Tibial nerve (tissue), 3 donors: ENCODE measurements at regions not wholly inside any gene's neighbourhood (a gene's known extent, or its start where the extent isn't known, plus 50 kb on each side); places are given as distances from the start of the nearest gene placed in this dataset.

ENCODE experiments used
- POLR2A ChIP-seq, 2 donors: fragments of 450-650 bp; IDR thresholded peaks; one replicate each; pipeline ENCODE4 v1.6.1; 2017; ENCODE audit warnings: antibody characterized with exemption in 2 of 2, mild to moderate bottlenecking in 2 of 2, moderate library complexity in 2 of 2
- TF ChIP-seq, protein P1 (sequence below), 5 experiments: fragments of 200-600 bp in 3 of 5; fragments of 450-650 bp in 2 of 5; sonication (generic) in 3 of 5; IDR thresholded peaks; one replicate each; pipeline ENCODE4 v1.5.1; 2016 to 2019; ENCODE audit warnings: antibody characterized with exemption in 5 of 5, mild to moderate bottlenecking in 3 of 5, moderate library complexity in 2 of 5

DNA sequence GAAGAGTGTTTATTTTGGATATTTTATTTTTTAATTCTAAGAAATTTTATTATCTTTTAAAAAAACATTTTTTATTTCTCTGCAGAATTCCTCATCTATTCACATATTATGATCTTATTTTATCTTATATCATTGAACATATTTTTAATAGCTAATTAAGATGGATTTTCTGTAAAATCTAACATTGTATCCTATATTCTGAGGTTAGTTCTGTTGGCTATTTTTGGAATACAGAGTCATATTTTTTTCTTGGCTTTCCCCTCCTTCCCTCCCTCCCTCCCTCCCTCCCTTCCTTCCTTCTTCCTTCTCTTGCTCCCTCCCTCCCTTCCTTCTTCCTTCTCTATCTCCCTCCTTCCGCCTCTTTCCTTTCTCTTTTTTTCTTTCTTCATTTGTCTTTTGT is 2326.6 kb upstream of the RAG2 start:
- no peak for TF ChIP-seq POLR2A (IDR thresholded peaks at IDR 0.05)
- TF ChIP-seq, protein P1, sequence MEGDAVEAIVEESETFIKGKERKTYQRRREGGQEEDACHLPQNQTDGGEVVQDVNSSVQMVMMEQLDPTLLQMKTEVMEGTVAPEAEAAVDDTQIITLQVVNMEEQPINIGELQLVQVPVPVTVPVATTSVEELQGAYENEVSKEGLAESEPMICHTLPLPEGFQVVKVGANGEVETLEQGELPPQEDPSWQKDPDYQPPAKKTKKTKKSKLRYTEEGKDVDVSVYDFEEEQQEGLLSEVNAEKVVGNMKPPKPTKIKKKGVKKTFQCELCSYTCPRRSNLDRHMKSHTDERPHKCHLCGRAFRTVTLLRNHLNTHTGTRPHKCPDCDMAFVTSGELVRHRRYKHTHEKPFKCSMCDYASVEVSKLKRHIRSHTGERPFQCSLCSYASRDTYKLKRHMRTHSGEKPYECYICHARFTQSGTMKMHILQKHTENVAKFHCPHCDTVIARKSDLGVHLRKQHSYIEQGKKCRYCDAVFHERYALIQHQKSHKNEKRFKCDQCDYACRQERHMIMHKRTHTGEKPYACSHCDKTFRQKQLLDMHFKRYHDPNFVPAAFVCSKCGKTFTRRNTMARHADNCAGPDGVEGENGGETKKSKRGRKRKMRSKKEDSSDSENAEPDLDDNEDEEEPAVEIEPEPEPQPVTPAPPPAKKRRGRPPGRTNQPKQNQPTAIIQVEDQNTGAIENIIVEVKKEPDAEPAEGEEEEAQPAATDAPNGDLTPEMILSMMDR (IDR thresholded peaks at IDR 0.05) = no peak
